Mesothelial cell of epicardium (in vitro differentiated cells): ENCODE measurements at regions not wholly inside any gene's neighbourhood (a gene's known extent, or its start where the extent isn't known, plus 50 kb on each side); places are given as distances from the start of the nearest gene placed in this dataset.
A peak's percentile ranks its signal among the peaks of the same experiment; 100 is the strongest.

Source experiments
- DNase-seq, 2 experiments: peaks; one replicate each; pipeline ENCODE4 v3.0.0; 2021; ENCODE audit warnings: low spot score in 2 of 2; ENCODE audit not compliant: unreplicated experiment in 2 of 2
- H3K27ac Mint-ChIP-seq: 2 replicates; pipeline ENCODE4 v1.8.0; 2021; ENCODE audit warnings: mixed read lengths
- H3K27me3 Mint-ChIP-seq: 2 replicates; pipeline ENCODE4 v1.8.0; 2021; ENCODE audit warnings: low read depth, mixed read lengths
- H3K36me3 Mint-ChIP-seq: 2 replicates; pipeline ENCODE4 v1.8.0; 2021; ENCODE audit warnings: mixed read lengths
- H3K4me1 Mint-ChIP-seq: 2 replicates; pipeline ENCODE4 v1.8.0; 2021; ENCODE audit warnings: mixed read lengths
- H3K4me3 Mint-ChIP-seq: 2 replicates; pipeline ENCODE4 v1.8.0; 2021; ENCODE audit warnings: mild to moderate bottlenecking, moderate library complexity, mixed read lengths
- H3K9me3 Mint-ChIP-seq: 2 replicates; pipeline ENCODE4 v1.8.0; 2021; ENCODE audit warnings: mixed read lengths
- TF ChIP-seq, protein P1 (sequence below): fragments of 200-600 bp; sonication (generic); IDR thresholded peaks from one replicate; pipeline ENCODE4 v1.5.0; 2021; ENCODE audit warnings: antibody characterized with exemption; ENCODE audit not compliant: unreplicated experiment

DNA sequence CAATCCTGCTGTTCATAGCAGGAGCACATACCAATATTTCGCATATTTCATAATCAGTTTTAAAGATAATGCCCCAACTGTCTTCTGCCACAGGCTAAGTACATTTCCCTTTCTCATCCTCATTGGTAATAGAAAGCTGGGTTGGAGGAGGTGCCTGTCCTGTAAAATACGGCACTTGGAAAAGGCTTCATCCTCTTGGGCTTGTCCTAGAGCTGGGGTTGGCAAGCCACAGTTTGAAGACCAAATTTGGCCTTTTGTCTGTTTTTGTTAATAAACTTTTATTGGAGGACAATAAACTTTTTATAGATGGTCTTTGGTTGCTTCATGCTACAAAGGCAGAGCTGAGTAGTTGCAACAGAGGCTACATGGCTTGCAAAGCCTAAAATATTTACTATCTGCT, 997.8 kb upstream of the CDH18 start:
- Mint-ChIP-seq H3K27ac (no peak overlapping the region), H3K36me3 (peaks cover 13% of the 10 kb centered on the region), H3K4me1 (no peaks in the 10 kb centered on the region), H3K9me3 (peaks cover 52% of the 10 kb centered on the region), H3K27me3 (no peaks in the 10 kb centered on the region), H3K4me3 (no peak overlapping the region)
- DNase-seq = no peak
- TF ChIP-seq, protein P1, sequence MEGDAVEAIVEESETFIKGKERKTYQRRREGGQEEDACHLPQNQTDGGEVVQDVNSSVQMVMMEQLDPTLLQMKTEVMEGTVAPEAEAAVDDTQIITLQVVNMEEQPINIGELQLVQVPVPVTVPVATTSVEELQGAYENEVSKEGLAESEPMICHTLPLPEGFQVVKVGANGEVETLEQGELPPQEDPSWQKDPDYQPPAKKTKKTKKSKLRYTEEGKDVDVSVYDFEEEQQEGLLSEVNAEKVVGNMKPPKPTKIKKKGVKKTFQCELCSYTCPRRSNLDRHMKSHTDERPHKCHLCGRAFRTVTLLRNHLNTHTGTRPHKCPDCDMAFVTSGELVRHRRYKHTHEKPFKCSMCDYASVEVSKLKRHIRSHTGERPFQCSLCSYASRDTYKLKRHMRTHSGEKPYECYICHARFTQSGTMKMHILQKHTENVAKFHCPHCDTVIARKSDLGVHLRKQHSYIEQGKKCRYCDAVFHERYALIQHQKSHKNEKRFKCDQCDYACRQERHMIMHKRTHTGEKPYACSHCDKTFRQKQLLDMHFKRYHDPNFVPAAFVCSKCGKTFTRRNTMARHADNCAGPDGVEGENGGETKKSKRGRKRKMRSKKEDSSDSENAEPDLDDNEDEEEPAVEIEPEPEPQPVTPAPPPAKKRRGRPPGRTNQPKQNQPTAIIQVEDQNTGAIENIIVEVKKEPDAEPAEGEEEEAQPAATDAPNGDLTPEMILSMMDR = no peak

DNA sequence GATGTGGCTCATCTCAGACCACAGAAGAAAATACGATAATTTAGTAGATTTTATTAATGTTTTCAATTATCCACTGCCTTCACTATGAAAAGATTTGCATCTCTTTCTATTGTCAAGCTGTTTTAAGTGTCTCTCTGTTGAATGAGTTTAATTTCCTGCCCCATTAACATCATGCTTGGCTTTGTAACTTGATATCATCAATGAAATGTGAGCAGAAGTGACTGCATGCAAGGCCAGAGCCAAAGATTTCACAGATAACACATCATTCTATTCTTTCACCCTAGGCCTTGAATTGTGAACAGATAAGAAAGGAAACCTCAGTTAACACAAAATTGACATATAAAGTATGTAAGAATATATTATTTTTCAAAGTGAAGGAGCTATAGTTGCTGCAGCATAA, 986.4 kb upstream of the CDH18 start:
- Mint-ChIP-seq H3K36me3 (no peaks in the 10 kb centered on the region), H3K9me3 (no peaks in the 10 kb centered on the region), H3K27me3 (no peaks in the 10 kb centered on the region), H3K4me3 (no peak overlapping the region), H3K27ac (no peak overlapping the region), H3K4me1 (peaks cover 12% of the 10 kb centered on the region)
- TF ChIP-seq, protein P1 = no peak
- no peak for DNase-seq

DNA sequence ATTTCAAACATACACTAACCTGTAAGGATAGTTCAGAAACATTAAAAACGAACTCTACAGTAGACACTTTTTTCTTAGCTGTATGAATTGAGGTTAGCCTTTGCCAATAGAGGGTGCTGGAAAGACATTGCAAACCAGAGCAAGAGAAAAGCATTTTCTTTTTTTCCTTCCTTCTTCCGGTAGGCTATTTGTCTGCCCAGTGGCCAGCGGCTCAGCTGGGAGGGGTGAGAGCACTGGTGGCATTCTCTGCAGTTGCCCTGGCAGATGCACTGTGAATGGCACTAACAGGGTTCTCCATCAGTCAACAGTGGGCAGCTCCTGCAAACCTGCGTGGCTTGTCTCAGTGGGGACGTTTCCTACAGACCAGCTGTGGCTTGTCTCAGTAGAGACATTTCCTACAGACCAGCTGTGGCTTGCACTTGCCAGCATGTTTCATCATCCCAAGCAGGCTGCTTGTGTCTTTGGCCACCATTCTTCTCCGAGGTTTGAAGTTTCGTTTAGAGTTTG, 984.5 kb upstream of the CDH18 start:
- Mint-ChIP-seq H3K27me3 (no peaks in the 10 kb centered on the region), H3K9me3 (no peaks in the 10 kb centered on the region), H3K27ac (no peak overlapping the region), H3K4me3 (peak overlapping the region; percentile 74), H3K36me3 (no peaks in the 10 kb centered on the region), H3K4me1 (peaks cover 12% of the 10 kb centered on the region)
- TF ChIP-seq, protein P1 = no peak
- DNase-seq = peak in 1 of 2 experiments; percentile 38

DNA sequence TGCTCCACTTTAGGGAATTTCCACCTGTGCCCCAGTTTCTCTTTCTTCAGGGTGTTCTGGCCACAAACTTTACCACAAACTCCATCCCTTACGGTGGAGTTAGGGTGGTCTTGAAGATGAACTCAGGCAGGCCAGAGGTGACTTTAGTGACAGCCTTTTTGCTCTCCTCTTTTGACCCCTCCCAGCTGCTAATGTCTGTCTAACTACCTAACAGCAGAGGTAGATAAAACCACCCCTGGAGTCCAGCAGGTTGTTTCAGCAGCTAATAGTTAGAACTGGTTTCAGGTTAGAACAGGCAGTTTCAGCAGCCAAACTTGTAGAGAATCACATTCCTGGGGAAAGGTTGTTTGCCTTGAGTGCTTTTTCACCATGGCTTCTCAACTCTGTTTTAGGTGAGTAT, 971.3 kb upstream of the CDH18 start:
- no peak for DNase-seq
- no peaks in the 10 kb centered on the region for H3K4me1 Mint-ChIP-seq
- peaks cover 7% of the 10 kb centered on the region for H3K9me3 Mint-ChIP-seq
- H3K27me3 Mint-ChIP-seq = no peaks in the 10 kb centered on the region
- H3K4me3 Mint-ChIP-seq = no peak overlapping the region
- TF ChIP-seq, protein P1 = no peak
- H3K36me3 Mint-ChIP-seq = no peaks in the 10 kb centered on the region
- no peak overlapping the region for H3K27ac Mint-ChIP-seq

DNA sequence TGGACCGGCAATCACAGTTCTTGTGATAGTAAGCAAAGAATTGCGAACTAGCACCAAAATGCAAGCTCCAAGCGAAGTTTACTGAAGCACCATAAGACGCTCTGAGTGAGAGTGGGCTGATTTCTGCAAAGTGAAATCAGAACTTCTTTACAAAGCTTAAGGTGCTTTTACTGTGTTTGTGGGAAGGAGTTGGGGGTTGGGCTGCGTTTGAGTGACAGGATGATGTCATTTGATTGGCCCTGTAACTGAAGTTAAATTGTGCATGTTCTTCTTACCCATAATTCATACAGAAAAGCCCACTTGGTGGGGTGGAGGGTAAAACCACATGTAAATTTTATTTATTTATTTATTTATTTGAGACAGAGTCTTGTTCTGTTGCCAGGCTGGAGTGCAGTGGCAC, 970.6 kb upstream of the CDH18 start:
- no peak for DNase-seq
- H3K27me3 Mint-ChIP-seq = no peaks in the 10 kb centered on the region
- H3K9me3 Mint-ChIP-seq = peaks cover 8% of the 10 kb centered on the region
- H3K4me3 Mint-ChIP-seq = no peak overlapping the region
- H3K36me3 Mint-ChIP-seq = no peaks in the 10 kb centered on the region
- H3K27ac Mint-ChIP-seq = no peak overlapping the region
- TF ChIP-seq, protein P1 = no peak
- H3K4me1 Mint-ChIP-seq = no peaks in the 10 kb centered on the region

DNA sequence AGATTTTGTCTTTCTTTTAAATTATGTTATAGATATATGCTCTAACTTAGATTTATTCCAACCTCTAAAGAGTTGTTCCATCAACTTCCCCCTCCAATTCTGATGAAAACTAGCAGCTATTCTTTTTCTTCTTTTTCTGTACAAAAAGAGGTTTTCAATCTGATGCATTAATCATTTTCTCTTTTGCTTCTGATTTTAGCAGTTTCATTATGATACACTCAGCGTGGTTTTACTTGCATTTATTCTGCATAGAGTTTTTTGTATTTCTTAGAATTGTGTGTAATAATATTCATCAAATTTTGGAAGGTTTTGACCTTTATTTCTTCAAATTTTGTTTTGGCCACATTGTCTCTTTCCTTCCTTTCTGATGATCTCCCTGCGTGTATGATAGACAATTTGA, 968.1 kb upstream of the CDH18 start:
- Mint-ChIP-seq H3K9me3 (peaks cover 8% of the 10 kb centered on the region), H3K27me3 (no peaks in the 10 kb centered on the region), H3K4me3 (no peak overlapping the region), H3K27ac (no peak overlapping the region), H3K4me1 (no peaks in the 10 kb centered on the region), H3K36me3 (no peaks in the 10 kb centered on the region)
- TF ChIP-seq, protein P1 = no peak
- no peak for DNase-seq
